Skeletal muscle satellite cell (primary cell): ENCODE measurements at regions not wholly inside any gene's neighbourhood (a gene's known extent, or its start where the extent isn't known, plus 50 kb on each side); places are given as distances from the start of the nearest gene placed in this dataset.

ENCODE experiments used
- H3K27me3 ChIP-seq: 2 replicates; pipeline ENCODE4 v1.7.0; 2013; ENCODE audit warnings: low read length; ENCODE audit not compliant: control insufficient read depth, insufficient read depth
- H3K36me3 ChIP-seq: 2 replicates; pipeline ENCODE4 v1.7.0; 2013; ENCODE audit warnings: mild to moderate bottlenecking, control low read depth, low read length; ENCODE audit not compliant: insufficient read depth
- H3K4me1 ChIP-seq: 2 replicates; pipeline ENCODE4 v1.7.0; 2013; ENCODE audit warnings: low read length; ENCODE audit not compliant: control insufficient read depth, insufficient read depth
- H3K4me2 ChIP-seq: 2 replicates; pipeline ENCODE4 v1.7.0; 2013; ENCODE audit warnings: mild to moderate bottlenecking, low read length
- H3K4me3 ChIP-seq: 2 replicates; pipeline ENCODE4 v1.7.0; 2013; ENCODE audit warnings: low read length
- H3K9ac ChIP-seq: 2 replicates; pipeline ENCODE4 v1.7.0; 2013; ENCODE audit warnings: mild to moderate bottlenecking, low read depth, low read length, moderate library complexity
- H3K9me3 ChIP-seq: replicated peaks from 2 replicates; pipeline ENCODE4 v1.7.0; 2013; ENCODE audit warnings: mild to moderate bottlenecking, control low read depth, low read length

- H3K4me3 ChIP-seq, result no peak overlapping the region
- no peaks in the 10 kb centered on the region for H3K27me3 ChIP-seq
- H3K9me3 ChIP-seq, result no peaks in the 10 kb centered on the region
- H3K36me3 ChIP-seq, result no peaks in the 10 kb centered on the region
- no peak overlapping the region for H3K9ac ChIP-seq
- peaks cover 9% of the 10 kb centered on the region for H3K4me1 ChIP-seq
- H3K4me2 ChIP-seq, result no peak overlapping the region
These were observed 137.1 kb downstream of the OAT start for GRCh38 chr10:124281666-124282065.

GRCh38 chr10:124280916-124281315 lies 137.8 kb downstream of the OAT start:
- Histone ChIP-seq H3K9me3 (no peaks in the 10 kb centered on the region), H3K36me3 (no peaks in the 10 kb centered on the region), H3K4me1 (peaks cover 5% of the 10 kb centered on the region), H3K4me3 (no peak overlapping the region), H3K27me3 (no peaks in the 10 kb centered on the region), H3K9ac (no peak overlapping the region), H3K4me2 (no peak overlapping the region)

GRCh38 chr10:124279882-124280281 lies 138.8 kb downstream of the OAT start:
- H3K36me3 ChIP-seq, result no peaks in the 10 kb centered on the region
- no peaks in the 10 kb centered on the region for H3K4me1 ChIP-seq
- peaks cover 2% of the 10 kb centered on the region for H3K27me3 ChIP-seq
- H3K9ac ChIP-seq, result no peak overlapping the region
- no peak overlapping the region for H3K4me3 ChIP-seq
- H3K4me2 ChIP-seq, result no peak overlapping the region
- H3K9me3 ChIP-seq, result no peaks in the 10 kb centered on the region

- Histone ChIP-seq H3K9ac (no peak overlapping the region), H3K9me3 (no peaks in the 10 kb centered on the region), H3K4me2 (no peak overlapping the region), H3K27me3 (peaks cover 3% of the 10 kb centered on the region), H3K36me3 (no peaks in the 10 kb centered on the region), H3K4me1 (no peaks in the 10 kb centered on the region), H3K4me3 (no peak overlapping the region)
These were observed 139.4 kb downstream of the OAT start for GRCh38 chr10:124279298-124279697.

- Histone ChIP-seq H3K9ac (no peak overlapping the region), H3K4me1 (no peaks in the 10 kb centered on the region), H3K4me3 (no peak overlapping the region), H3K9me3 (peaks cover 5% of the 10 kb centered on the region), H3K27me3 (peaks cover 3% of the 10 kb centered on the region), H3K36me3 (no peaks in the 10 kb centered on the region), H3K4me2 (no peak overlapping the region)
These were observed 140.4 kb downstream of the OAT start for GRCh38 chr10:124278356-124278755.

GRCh38 chr10:124273141-124273540 lies 145.6 kb downstream of the OAT start:
- Histone ChIP-seq H3K9ac (no peak overlapping the region), H3K9me3 (peaks cover 12% of the 10 kb centered on the region), H3K4me2 (no peak overlapping the region), H3K36me3 (no peaks in the 10 kb centered on the region), H3K27me3 (peaks cover 3% of the 10 kb centered on the region), H3K4me1 (no peaks in the 10 kb centered on the region), H3K4me3 (no peak overlapping the region)

- no peak overlapping the region for H3K4me3 ChIP-seq
These were observed 147.0 kb downstream of the OAT start for GRCh38 chr10:124271676-124272075.

GRCh38 chr10:124270530-124271327 lies 148.0 kb downstream of the OAT start:
- Histone ChIP-seq H3K9ac (no peak overlapping the region), H3K4me1 (peaks cover 10% of the 10 kb centered on the region), H3K27me3 (peaks cover 3% of the 10 kb centered on the region), H3K36me3 (no peaks in the 10 kb centered on the region), H3K4me3 (no peak overlapping the region), H3K9me3 (peaks cover 12% of the 10 kb centered on the region), H3K4me2 (no peak overlapping the region)

More at GRCh38 chr10:124271676-124272075, 147.0 kb downstream of the OAT start:
- no peaks in the 10 kb centered on the region for H3K36me3 ChIP-seq
- peaks cover 3% of the 10 kb centered on the region for H3K27me3 ChIP-seq
- peaks cover 8% of the 10 kb centered on the region for H3K4me1 ChIP-seq
- no peak overlapping the region for H3K9ac ChIP-seq
- peaks cover 12% of the 10 kb centered on the region for H3K9me3 ChIP-seq
- no peak overlapping the region for H3K4me2 ChIP-seq

GRCh38 chr10:124268976-124269375 lies 149.7 kb downstream of the OAT start:
- H3K9me3 ChIP-seq, result peaks cover 12% of the 10 kb centered on the region
- H3K27me3 ChIP-seq, result no peaks in the 10 kb centered on the region
- H3K4me1 ChIP-seq, result peaks cover 10% of the 10 kb centered on the region
- H3K4me3 ChIP-seq, result no peak overlapping the region
- no peak overlapping the region for H3K9ac ChIP-seq
- no peak overlapping the region for H3K4me2 ChIP-seq
- no peaks in the 10 kb centered on the region for H3K36me3 ChIP-seq

GRCh38 chr10:124267911-124268549 lies 150.7 kb downstream of the OAT start:
- H3K36me3 ChIP-seq, result no peaks in the 10 kb centered on the region
- no peak overlapping the region for H3K9ac ChIP-seq
- H3K27me3 ChIP-seq, result peaks cover 2% of the 10 kb centered on the region
- H3K4me2 ChIP-seq, result no peak overlapping the region
- H3K4me3 ChIP-seq, result no peak overlapping the region
- peaks cover 5% of the 10 kb centered on the region for H3K9me3 ChIP-seq
- peaks cover 10% of the 10 kb centered on the region for H3K4me1 ChIP-seq

- H3K4me2 ChIP-seq, result no peak overlapping the region
- H3K4me3 ChIP-seq, result no peak overlapping the region
- H3K27me3 ChIP-seq, result peaks cover 4% of the 10 kb centered on the region
- no peaks in the 10 kb centered on the region for H3K36me3 ChIP-seq
- peaks cover 10% of the 10 kb centered on the region for H3K4me1 ChIP-seq
- H3K9ac ChIP-seq, result no peak overlapping the region
- no peaks in the 10 kb centered on the region for H3K9me3 ChIP-seq
These were observed 151.4 kb downstream of the OAT start for GRCh38 chr10:124267231-124267885.
